Gastroesophageal sphincter (tissue), 3 donors: ENCODE measurements at regions not wholly inside any gene's neighbourhood (a gene's known extent, or its start where the extent isn't known, plus 50 kb on each side); places are given as distances from the start of the nearest gene placed in this dataset.

Experiments
- CTCF ChIP-seq, 4 experiments: fragments of 200-600 bp in 2 of 4; fragments of 450-650 bp in 2 of 4; sonication (generic) in 1 of 4; IDR thresholded peaks; one replicate each; pipeline ENCODE4 v1.5.1; 2017 to 2019; ENCODE audit warnings: antibody characterized with exemption in 4 of 4, mild to moderate bottlenecking in 2 of 4, moderate library complexity in 2 of 4
- POLR2A ChIP-seq, 2 donors: fragments of 450-650 bp; IDR thresholded peaks; one replicate each; pipeline ENCODE4 v1.6.1; 2017; ENCODE audit warnings: antibody characterized with exemption in 2 of 2, mild to moderate bottlenecking in 2 of 2, moderate library complexity in 1 of 2
- POLR2AphosphoS5 ChIP-seq: sonication (generic); formaldehyde crosslinking; IDR thresholded peaks from one replicate; pipeline ENCODE4 v1.6.1; 2017; ENCODE audit warnings: antibody characterized with exemption

DNA sequence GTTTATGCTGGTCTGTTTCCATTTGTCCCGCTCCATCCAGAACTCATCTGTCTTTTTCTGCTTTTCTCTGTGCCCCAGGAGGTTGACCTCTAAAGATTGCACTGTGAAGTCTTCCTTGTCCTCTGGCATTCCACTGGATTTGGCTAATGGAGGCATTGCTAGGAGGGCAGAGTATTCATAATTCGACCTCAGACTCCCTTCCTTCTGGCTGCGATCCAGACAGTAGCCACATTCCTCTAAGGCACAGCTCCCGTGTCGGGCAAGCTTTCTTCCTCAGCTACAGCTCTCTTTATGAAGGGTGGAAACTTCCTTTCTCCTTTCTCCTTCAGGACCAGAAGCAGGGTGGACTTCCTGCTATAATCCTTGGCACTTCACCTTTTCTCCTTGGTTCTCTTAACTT lies 175.9 kb downstream of the BAMBI start:
- TF ChIP-seq CTCF (IDR thresholded peaks at IDR 0.05) (no peak), POLR2AphosphoS5 (no peak), POLR2A (IDR thresholded peaks at IDR 0.05) (no peak)
